GM10248 (cell line): ENCODE measurements at regions not wholly inside any gene's neighbourhood (a gene's known extent, or its start where the extent isn't known, plus 50 kb on each side); places are given as distances from the start of the nearest gene placed in this dataset.

Source experiments
- CTCF ChIA-PET: fragments of 300-600 bp; sonication (Branson Sonifier 250); formaldehyde crosslinking; extraction: SDS; loops from one replicate; lab custom pipeline; 2021; ENCODE audit warnings: antibody characterized with exemption; lab: Yijun Ruan, JAX
- POLR2A ChIA-PET: fragments of 350-650 bp; sonication (Branson Sonifier 250); formaldehyde crosslinking; extraction: SDS; loops from one replicate; lab custom pipeline; 2020; ENCODE audit warnings: antibody characterized with exemption; lab: Yijun Ruan, JAX
- DNase-seq: peaks from one replicate; pipeline ENCODE4 v3.0.0; 2012; ENCODE audit errors: extremely low spot score
- CTCF ChIP-seq: IDR thresholded peaks from 2 replicates; pipeline ENCODE4 v1.5.1; 2012; ENCODE audit warnings: mild to moderate bottlenecking, low read depth; ENCODE audit errors: extremely low read depth, missing control alignments, control extremely low read depth

- CTCF ChIA-PET: interaction anchor here (1.9 kb wide), 1 partner anchor 10 kb away, joined by 4 read pairs; no protein-coding TSS in a partner anchor
- no peak for DNase-seq
- POLR2A ChIA-PET: no interaction called here
- no peak for TF ChIP-seq CTCF
These were observed 209.9 kb upstream of the SEMA6D start for GRCh38 chr15:47507221-47507985.

- DNase-seq: no peak
- TF ChIP-seq CTCF: no peak
- ChIA-PET POLR2A (no interaction called here), CTCF (interaction anchor here (0.9 kb wide), 1 partner anchor 22 kb away, joined by 3 read pairs; no protein-coding TSS in a partner anchor)
These were observed 206.0 kb upstream of the SEMA6D start for GRCh38 chr15:47511261-47511660.

- ChIA-PET POLR2A (no interaction called here), CTCF (no interaction called here)
- no peak for DNase-seq
- TF ChIP-seq CTCF: no peak
These were observed 203.8 kb upstream of the SEMA6D start for GRCh38 chr15:47513471-47513870.

GRCh38 chr15:47514200-47514652, 203.1 kb upstream of the SEMA6D start:
- DNase-seq: no peak
- ChIA-PET POLR2A (no interaction called here), CTCF (no interaction called here)
- no peak for TF ChIP-seq CTCF

GRCh38 chr15:47516558-47516957, 200.7 kb upstream of the SEMA6D start:
- CTCF ChIA-PET: interaction anchor here (1.0 to 1.7 kb wide), 2 partner anchors 9 to 18 kb away, joined by 3 to 4 read pairs; no protein-coding TSS in a partner anchor
- POLR2A ChIA-PET: no interaction called here
- no peak for DNase-seq
- no peak for TF ChIP-seq CTCF

- CTCF ChIA-PET: interaction anchor here (1.0 to 1.7 kb wide), 2 partner anchors 10 to 18 kb away, joined by 3 to 4 read pairs; no protein-coding TSS in a partner anchor
- no peak for TF ChIP-seq CTCF
- POLR2A ChIA-PET: no interaction called here
These were observed 200.3 kb upstream of the SEMA6D start for GRCh38 chr15:47516972-47517371.

More at GRCh38 chr15:47516972-47517371, 200.3 kb upstream of the SEMA6D start:
- no peak for DNase-seq
